OCI-LY1 (cell line): ENCODE measurements at regions not wholly inside any gene's neighbourhood (a gene's known extent, or its start where the extent isn't known, plus 50 kb on each side); places are given as distances from the start of the nearest gene placed in this dataset.

ENCODE experiments used
- H2AFZ ChIP-seq: fragments of 200-600 bp; sonication (generic), shearing (Covaris generic); 2 replicates; pipeline ENCODE4 v1.6.0; 2014; ENCODE audit warnings: antibody characterized with exemption, mild to moderate bottlenecking, low read length
- H3F3A ChIP-seq: fragments of 200-600 bp; sonication (generic), shearing (Covaris generic); 2 replicates; pipeline ENCODE4 v1.6.0; 2014; ENCODE audit warnings: mild to moderate bottlenecking, antibody characterized with exemption, low read length, moderate library complexity; ENCODE audit not compliant: insufficient read depth
- H3K27ac ChIP-seq: fragments of 200-600 bp; sonication (generic); 2 replicates; pipeline ENCODE4 v1.5.1; 2014; ENCODE audit warnings: low read length, mixed run types, mild to moderate bottlenecking, low read depth; ENCODE audit not compliant: poor library complexity, severe bottlenecking
- H3K27me3 ChIP-seq: fragments of 200-600 bp; sonication (generic); 2 replicates; pipeline ENCODE4 v1.6.0; 2014; ENCODE audit warnings: antibody characterized with exemption, mild to moderate bottlenecking, low read length, moderate library complexity; ENCODE audit not compliant: insufficient read depth
- H3K36me3 ChIP-seq: fragments of 200-600 bp; sonication (generic); 2 replicates; pipeline ENCODE4 v1.6.1; 2014; ENCODE audit warnings: mild to moderate bottlenecking, antibody characterized with exemption, low read length, moderate library complexity, mixed read lengths; ENCODE audit not compliant: insufficient read depth
- H3K4me1 ChIP-seq: fragments of 200-600 bp; sonication (generic); 2 replicates; pipeline ENCODE4 v1.5.1; 2014; ENCODE audit warnings: mild to moderate bottlenecking, low read length, moderate library complexity; ENCODE audit not compliant: insufficient read depth, severe bottlenecking
- H3K4me2 ChIP-seq: fragments of 200-600 bp; sonication (generic), shearing (Covaris generic); 2 replicates; pipeline ENCODE4 v1.6.1; 2014; ENCODE audit warnings: low read length
- H3K4me3 ChIP-seq: fragments of 200-600 bp; sonication (generic); 2 replicates; pipeline ENCODE4 v1.5.1; 2014; ENCODE audit warnings: low read length, low read depth, mild to moderate bottlenecking, mixed read lengths; ENCODE audit not compliant: poor library complexity, severe bottlenecking
- H3K79me2 ChIP-seq: fragments of 200-600 bp; shearing (Covaris generic); 2 replicates; pipeline ENCODE4 v1.6.1; 2016; ENCODE audit warnings: mixed run types, low read length, mixed read lengths; ENCODE audit not compliant: insufficient read depth
- H3K9ac ChIP-seq: fragments of 200-600 bp; sonication (generic), shearing (Covaris generic); 2 replicates; pipeline ENCODE4 v1.6.1; 2014; ENCODE audit warnings: mild to moderate bottlenecking, low read length, mixed read lengths
- H3K9me2 ChIP-seq: fragments of 200-600 bp; sonication (generic), shearing (Covaris generic); 2 replicates; pipeline ENCODE4 v1.6.1; 2014; ENCODE audit warnings: low read depth, mild to moderate bottlenecking, low read length, mixed read lengths
- H3K9me3 ChIP-seq: fragments of 200-600 bp; shearing (Covaris generic); 2 replicates; pipeline ENCODE4 v1.6.1; 2014; ENCODE audit warnings: low read length, mixed read lengths
- H4K20me1 ChIP-seq: fragments of 200-600 bp; sonication (generic), shearing (Covaris generic); 2 replicates; pipeline ENCODE4 v1.6.0; 2016; ENCODE audit warnings: mild to moderate bottlenecking, low read length; ENCODE audit not compliant: insufficient read depth
- CTCF ChIP-seq: fragments of 200-600 bp; sonication (generic), shearing (Covaris generic); IDR thresholded peaks from 2 replicates; pipeline ENCODE4 v1.5.1; 2017; ENCODE audit warnings: mild to moderate bottlenecking, antibody characterized with exemption, low read length, moderate library complexity, mixed read lengths
- EZH2 ChIP-seq: fragments of 200-600 bp; sonication (generic), shearing (Covaris generic); IDR thresholded peaks from 2 replicates; pipeline ENCODE4 v1.8.0; 2017; ENCODE audit warnings: borderline replicate concordance, mixed run types, mild to moderate bottlenecking, antibody characterized with exemption, low read length, moderate library complexity, mixed read lengths

GRCh38 chr13:106906426-106906996, 338.6 kb upstream of the ARGLU1 start:
- Histone ChIP-seq H3K4me2 (no peak overlapping the region), H3K79me2 (no peaks in the 10 kb centered on the region), H3K27ac (no peak overlapping the region), H3F3A (no peaks in the 10 kb centered on the region), H3K27me3 (no peaks in the 10 kb centered on the region; the same call in 1 of the 2 replicates), H3K9ac (no peak overlapping the region), H3K9me3 (no peaks in the 10 kb centered on the region), H4K20me1 (no peaks in the 10 kb centered on the region), H3K36me3 (no peaks in the 10 kb centered on the region), H2AFZ (no peak overlapping the region), H3K4me3 (no peak overlapping the region), H3K9me2 (no peaks in the 10 kb centered on the region), H3K4me1 (no peaks in the 10 kb centered on the region)
- TF ChIP-seq CTCF (no peak), EZH2 (no peak)

GRCh38 chr13:106905380-106906162, 337.6 kb upstream of the ARGLU1 start:
- TF ChIP-seq CTCF (no peak), EZH2 (no peak)
- Histone ChIP-seq H3K4me3 (no peak overlapping the region), H3K4me1 (no peaks in the 10 kb centered on the region), H3K9ac (no peak overlapping the region), H3K4me2 (no peak overlapping the region), H4K20me1 (no peaks in the 10 kb centered on the region), H3F3A (no peaks in the 10 kb centered on the region), H3K9me2 (no peaks in the 10 kb centered on the region), H3K27me3 (no peaks in the 10 kb centered on the region; the same call in 1 of the 2 replicates), H3K9me3 (no peaks in the 10 kb centered on the region), H2AFZ (no peak overlapping the region), H3K27ac (no peak overlapping the region), H3K79me2 (no peaks in the 10 kb centered on the region), H3K36me3 (no peaks in the 10 kb centered on the region)

DNA sequence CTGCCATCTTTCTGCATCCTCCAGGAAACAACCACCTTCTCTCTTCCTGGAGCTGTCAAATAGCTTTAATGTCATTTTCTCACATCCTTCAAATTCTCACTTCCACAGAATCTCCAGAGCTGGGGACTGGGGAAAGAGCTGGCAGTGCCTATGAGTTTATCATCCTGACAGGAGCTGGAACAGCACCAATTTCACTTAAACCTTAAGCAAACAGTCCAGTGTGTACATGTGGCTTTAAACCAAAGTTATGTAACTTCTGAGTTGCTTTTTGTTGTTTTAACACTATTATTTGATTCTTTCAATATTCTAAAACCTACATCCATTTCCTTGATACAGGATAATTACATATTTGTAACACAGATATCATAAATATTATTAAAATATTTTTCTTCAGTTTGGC, 331.5 kb upstream of the ARGLU1 start:
- TF ChIP-seq CTCF (no peak), EZH2 (no peak)
- no peak overlapping the region for H3K4me2 ChIP-seq
- H3K9me3 ChIP-seq: no peaks in the 10 kb centered on the region
- no peak overlapping the region for H3K9ac ChIP-seq
- no peak overlapping the region for H3K27ac ChIP-seq
- no peaks in the 10 kb centered on the region for H4K20me1 ChIP-seq
- H3K36me3 ChIP-seq: no peaks in the 10 kb centered on the region
- H3K9me2 ChIP-seq: no peaks in the 10 kb centered on the region
- H3K4me1 ChIP-seq: no peaks in the 10 kb centered on the region
- H2AFZ ChIP-seq: no peak overlapping the region
- H3F3A ChIP-seq: no peaks in the 10 kb centered on the region
- H3K79me2 ChIP-seq: no peaks in the 10 kb centered on the region
- H3K27me3 ChIP-seq: no peaks in the 10 kb centered on the region
- H3K4me3 ChIP-seq: no peak overlapping the region
